Immature natural killer cell (primary cell): ENCODE measurements at regions not wholly inside any gene's neighbourhood (a gene's known extent, or its start where the extent isn't known, plus 50 kb on each side); places are given as distances from the start of the nearest gene placed in this dataset.

Experiments
- DNase-seq, 3 donors: peaks; one replicate each; pipeline ENCODE4 v3.0.0; 2022; ENCODE audit warnings: mixed read lengths in 1 of 3
- H3K27ac Mint-ChIP-seq, 6 donors: one replicate each; pipeline ENCODE4 v1.8.0; 2020; ENCODE audit warnings: mixed read lengths in 6 of 6, mild to moderate bottlenecking in 5 of 6, inconsistent platforms in 4 of 6, moderate library complexity in 3 of 6
- H3K27me3 Mint-ChIP-seq, 3 donors: one replicate each; pipeline ENCODE4 v1.8.0; 2020 to 2021; ENCODE audit warnings: low read depth in 3 of 3, mild to moderate bottlenecking in 3 of 3, mixed read lengths in 3 of 3, moderate library complexity in 3 of 3, inconsistent platforms in 1 of 3
- H3K36me3 Mint-ChIP-seq, 3 donors: one replicate each; pipeline ENCODE4 v1.8.0; 2020; ENCODE audit warnings: mixed read lengths in 3 of 3, inconsistent platforms in 2 of 3, mild to moderate bottlenecking in 2 of 3
- H3K4me1 Mint-ChIP-seq, 2 donors: one replicate each; pipeline ENCODE4 v1.8.0; 2020; ENCODE audit warnings: inconsistent platforms in 2 of 2, mild to moderate bottlenecking in 2 of 2, mixed read lengths in 2 of 2, moderate library complexity in 1 of 2
- H3K4me3 Mint-ChIP-seq, 5 donors: one replicate each; pipeline ENCODE4 v1.8.0; 2020; ENCODE audit warnings: mild to moderate bottlenecking in 5 of 5, mixed read lengths in 5 of 5, inconsistent platforms in 3 of 5, moderate library complexity in 3 of 5
- H3K9me3 Mint-ChIP-seq, 6 donors: one replicate each; pipeline ENCODE4 v1.8.0; 2020; ENCODE audit warnings: mild to moderate bottlenecking in 6 of 6, mixed read lengths in 6 of 6, inconsistent platforms in 4 of 6, moderate library complexity in 3 of 6

DNA sequence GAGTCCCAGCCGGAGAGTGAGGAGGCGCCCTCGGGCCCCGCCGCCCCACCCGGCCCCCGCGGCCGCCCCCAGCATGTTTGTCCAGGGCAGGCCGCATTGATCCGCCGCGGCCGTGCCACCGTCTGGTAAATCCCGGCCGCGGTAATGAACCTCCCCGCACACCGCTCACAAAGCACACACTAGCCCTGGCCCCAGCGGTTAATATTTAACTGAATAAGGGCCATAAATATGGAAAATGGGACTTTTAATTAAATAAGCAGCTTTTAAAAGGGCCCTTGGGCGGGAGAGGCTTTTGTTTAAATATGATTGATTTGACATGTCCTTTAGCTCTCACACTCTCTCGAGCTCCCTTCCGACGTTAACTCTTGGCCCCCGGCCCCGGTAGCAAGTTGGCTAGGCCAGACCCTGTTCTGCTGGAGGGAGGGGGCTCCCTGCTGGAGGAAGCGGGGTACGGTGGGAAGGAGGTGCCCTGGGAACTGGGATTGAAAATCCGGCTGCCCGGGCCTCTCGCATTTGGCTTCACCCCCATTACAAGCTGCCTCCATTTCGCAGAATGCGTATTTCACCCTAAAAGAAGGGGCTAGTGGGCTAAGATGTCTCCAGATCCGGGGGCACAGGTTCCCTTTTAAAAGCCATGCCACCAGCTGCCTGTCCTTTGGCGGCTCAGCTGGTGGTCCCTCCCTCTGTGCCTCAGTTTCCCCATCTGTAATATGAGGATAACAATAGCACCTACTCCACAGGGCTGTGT lies 199.8 kb downstream of the RBM19 start:
- Mint-ChIP-seq H3K36me3 (no peaks in the 10 kb centered on the region), H3K4me3 (no peak overlapping the region), H3K9me3 (no peaks in the 10 kb centered on the region), H3K27ac (no peak overlapping the region), H3K4me1 (no peaks in the 10 kb centered on the region), H3K27me3 (peaks cover 2 to 13% (median 3%) of the 10 kb centered on the region in 3 donors)
- DNase-seq, result no peak

DNA sequence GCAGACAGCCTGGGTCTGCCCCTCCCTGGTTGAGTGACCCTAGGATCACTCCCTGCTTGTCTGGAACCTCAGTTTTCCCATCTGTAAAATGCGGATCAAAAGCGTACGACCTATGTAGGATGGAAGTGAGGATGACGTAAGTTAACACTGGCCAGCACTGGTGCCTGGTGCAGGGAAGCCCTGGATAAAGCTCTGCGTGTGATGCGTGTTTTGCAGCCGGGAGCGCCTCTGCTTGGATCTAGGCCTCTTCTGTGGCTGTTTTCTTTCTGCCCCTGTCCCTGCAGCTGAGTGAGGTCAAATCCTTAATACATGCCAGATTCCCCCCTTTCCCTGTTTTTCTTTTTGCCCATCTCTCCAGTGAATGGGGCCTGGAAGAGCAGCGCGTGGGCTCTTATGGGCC lies 201.5 kb downstream of the RBM19 start:
- no peak for DNase-seq
- H3K9me3 Mint-ChIP-seq, result no peaks in the 10 kb centered on the region
- no peaks in the 10 kb centered on the region for H3K36me3 Mint-ChIP-seq
- no peak overlapping the region for H3K4me3 Mint-ChIP-seq
- no peaks in the 10 kb centered on the region for H3K4me1 Mint-ChIP-seq
- peaks cover 5 to 16% (median 5%) of the 10 kb centered on the region in 3 donors for H3K27me3 Mint-ChIP-seq
- H3K27ac Mint-ChIP-seq, result no peak overlapping the region

DNA sequence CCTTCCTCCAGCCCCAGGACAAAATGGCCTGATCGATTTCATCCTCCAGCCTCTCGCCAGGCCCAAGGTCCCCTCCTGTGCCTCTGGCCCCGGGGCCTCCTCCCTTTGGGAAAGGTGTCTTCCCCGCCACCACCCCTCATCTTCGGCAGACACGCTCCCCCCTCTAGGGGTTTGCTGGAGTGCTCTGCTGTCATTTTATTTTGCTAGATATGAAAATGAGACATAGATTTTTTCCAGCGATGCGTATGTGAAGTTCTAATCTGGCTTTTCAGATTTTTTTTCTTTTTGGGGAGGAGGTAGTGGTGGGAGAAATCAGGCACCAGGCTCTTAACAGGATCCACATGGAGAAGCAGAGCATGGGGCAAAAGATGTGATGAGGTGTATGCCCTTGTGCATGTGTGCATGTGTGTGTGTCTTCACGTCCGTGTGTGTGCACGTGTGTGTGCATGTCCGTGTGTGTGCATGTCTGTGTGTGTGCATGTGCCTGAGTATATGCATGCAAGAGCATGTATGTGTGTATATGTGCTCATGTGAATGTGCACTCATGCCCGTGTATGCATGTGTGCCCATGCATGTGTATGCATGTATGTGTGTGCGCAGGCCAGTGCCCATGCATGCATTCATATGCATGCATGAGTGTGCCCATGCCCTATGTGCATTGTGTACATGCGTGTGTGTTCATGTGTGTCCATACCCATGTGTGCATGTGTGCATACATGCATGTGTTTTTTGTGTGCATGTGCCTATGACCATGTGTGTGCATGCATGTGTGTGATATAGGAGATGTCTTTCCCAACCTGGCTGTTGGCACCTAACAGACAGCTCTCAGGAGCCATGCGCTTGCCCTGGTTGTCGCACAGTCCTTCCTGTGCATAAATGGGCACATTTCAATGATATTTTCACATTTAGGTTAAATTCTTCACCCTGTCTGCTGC lies 203.0 kb downstream of the RBM19 start:
- Mint-ChIP-seq H3K27me3 (peaks cover 5 to 19% (median 5%) of the 10 kb centered on the region in 3 donors), H3K4me3 (no peak overlapping the region), H3K9me3 (no peaks in the 10 kb centered on the region), H3K4me1 (no peaks in the 10 kb centered on the region), H3K27ac (no peak overlapping the region), H3K36me3 (no peaks in the 10 kb centered on the region)
- DNase-seq, result no peak

DNA sequence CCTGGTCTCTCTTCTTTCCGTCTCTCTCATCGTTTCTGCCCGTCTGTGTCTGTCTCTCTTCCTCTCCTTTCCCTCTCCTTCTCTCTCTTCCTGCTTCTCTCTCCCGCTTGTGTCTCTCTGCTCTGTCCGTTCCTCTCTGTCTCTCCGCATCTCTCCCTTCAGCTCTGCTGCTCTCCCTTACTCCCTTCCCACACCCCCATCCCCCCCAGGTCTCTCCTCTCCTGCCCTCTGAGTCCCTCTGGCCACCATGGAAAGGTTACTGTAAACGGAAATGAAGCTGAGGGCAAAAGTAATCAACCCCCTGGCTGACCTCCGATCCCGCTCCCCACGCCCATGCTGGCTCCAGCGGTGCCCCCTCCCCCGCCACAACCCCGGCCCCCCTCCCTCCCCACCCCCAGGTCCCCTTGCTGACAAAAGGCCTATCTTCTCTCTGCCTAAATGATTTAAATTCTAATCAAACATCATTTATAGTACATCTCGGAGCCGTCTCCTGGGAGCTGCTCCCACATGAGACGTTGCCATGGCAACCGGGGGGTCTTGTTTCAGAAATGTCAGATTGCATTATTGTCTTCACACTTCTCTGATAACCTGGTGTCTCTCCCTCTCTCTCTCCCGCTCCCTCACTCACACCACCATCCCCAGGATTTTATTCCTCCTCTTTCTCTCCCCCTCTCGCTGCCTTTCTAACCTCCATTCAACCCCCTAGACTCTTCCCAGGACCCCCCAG lies 203.8 kb downstream of the RBM19 start:
- Mint-ChIP-seq H3K27me3 (peaks cover 5 to 19% (median 5%) of the 10 kb centered on the region in 3 donors), H3K36me3 (no peaks in the 10 kb centered on the region), H3K4me1 (no peaks in the 10 kb centered on the region), H3K4me3 (no peak overlapping the region), H3K9me3 (no peaks in the 10 kb centered on the region), H3K27ac (peak overlapping the region in 2 of 6 donors; percentile 59 to 69)
- DNase-seq, result no peak

DNA sequence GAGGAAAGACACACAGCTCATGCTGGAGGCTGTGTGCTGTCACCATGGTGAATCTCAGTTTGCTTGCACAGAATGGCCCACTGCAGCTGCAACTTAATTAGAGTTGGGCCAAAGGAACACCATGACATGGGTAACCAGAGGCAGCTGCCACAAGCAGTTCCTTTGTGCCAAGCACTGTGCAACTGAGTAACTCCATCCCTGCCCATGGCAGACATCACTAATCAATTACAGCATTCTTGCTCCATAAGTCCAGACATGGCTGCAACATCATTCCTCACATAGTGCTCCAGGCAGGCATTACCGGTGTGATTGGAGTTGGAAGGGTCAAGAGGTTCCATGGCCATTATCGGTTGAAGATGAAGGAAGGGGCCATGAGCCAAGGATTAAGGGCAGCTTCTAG lies 207.0 kb downstream of the RBM19 start:
- Mint-ChIP-seq H3K27ac (no peak overlapping the region), H3K4me1 (no peaks in the 10 kb centered on the region), H3K36me3 (no peaks in the 10 kb centered on the region), H3K9me3 (no peaks in the 10 kb centered on the region), H3K27me3 (peaks cover 3 to 21% (median 5%) of the 10 kb centered on the region in 3 donors), H3K4me3 (no peak overlapping the region)
- DNase-seq, result no peak

DNA sequence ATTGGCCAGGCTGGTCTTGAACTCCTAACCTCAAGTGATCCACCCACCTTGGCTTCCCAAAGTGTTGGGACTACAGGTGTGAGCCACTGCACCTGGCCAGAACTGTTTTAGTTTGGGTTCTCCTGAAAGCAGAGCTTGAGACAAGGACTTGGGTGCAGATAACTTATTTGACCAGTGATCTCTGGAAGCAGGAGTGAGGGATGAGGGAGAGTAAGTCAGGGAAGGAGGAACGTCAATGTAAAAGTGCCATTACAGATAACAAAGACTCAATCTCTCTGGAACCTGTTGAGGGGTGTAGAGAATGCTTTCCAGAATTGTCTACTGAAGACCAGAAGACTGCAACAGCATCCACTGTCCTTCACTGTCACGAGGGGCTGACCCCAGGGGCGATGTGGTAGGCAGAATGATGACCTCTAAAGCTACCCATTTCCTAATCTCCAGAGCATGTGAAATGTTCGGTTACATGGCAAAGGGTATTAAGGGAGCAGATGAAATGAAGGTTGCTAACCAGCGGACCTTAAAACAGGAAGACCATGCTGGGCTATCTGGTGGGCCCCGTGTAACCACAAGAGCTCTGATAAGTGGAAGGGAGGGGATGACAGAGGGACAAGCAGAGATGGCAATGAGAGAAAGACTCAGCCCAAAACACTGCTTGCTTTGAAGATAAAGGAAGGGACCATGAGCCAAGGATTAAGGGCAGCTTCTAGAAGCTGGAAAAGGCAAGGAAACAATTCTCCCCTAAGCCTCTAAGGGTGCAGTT lies 207.8 kb downstream of the RBM19 start:
- H3K9me3 Mint-ChIP-seq, result no peaks in the 10 kb centered on the region
- no peak for DNase-seq
- no peaks in the 10 kb centered on the region for H3K36me3 Mint-ChIP-seq
- peaks cover 2 to 18% (median 3%) of the 10 kb centered on the region in 3 donors for H3K27me3 Mint-ChIP-seq
- H3K4me1 Mint-ChIP-seq, result no peaks in the 10 kb centered on the region
- no peak overlapping the region for H3K27ac Mint-ChIP-seq
- no peak overlapping the region for H3K4me3 Mint-ChIP-seq

DNA sequence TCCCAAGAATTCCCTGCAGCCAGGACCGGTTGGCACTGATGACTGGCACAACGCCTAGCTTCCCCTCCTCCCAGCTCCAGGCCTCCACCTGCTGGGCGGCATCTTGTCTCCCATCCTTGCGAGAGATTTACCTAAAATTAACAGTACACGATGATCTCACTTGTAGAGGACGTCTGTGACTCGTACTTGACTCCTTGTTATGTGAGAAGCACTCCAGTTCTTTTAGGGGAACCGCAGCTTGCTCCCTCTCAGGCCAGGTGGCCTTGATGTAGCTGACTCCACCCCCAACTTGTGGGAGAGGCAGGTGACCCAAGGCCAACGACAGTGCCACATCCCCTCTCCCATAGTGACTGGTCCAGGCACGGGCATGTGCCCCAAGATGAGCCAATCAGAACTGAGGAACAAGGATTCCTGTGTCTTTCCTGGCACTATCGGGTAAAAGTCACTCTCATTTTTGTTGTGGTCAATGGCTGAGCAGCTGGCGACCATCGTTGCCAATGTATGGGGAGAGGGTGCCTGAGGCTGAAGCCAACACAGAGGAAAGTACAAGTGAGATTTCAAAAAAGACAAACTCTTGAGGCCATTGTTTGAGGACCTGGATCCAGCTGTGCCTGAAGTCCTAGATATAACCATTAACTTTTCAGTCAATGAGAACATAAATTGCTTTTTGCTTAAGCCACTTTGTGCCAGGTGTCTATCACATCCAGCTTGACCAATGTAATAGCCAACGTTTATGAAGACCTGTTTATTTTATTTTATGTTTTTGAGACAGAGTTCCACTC lies 208.7 kb downstream of the RBM19 start:
- Mint-ChIP-seq H3K4me1 (no peaks in the 10 kb centered on the region), H3K36me3 (no peaks in the 10 kb centered on the region), H3K4me3 (no peak overlapping the region), H3K27ac (no peak overlapping the region), H3K9me3 (no peaks in the 10 kb centered on the region), H3K27me3 (peaks cover 3 to 13% (median 3%) of the 10 kb centered on the region in 3 donors)
- no peak for DNase-seq

DNA sequence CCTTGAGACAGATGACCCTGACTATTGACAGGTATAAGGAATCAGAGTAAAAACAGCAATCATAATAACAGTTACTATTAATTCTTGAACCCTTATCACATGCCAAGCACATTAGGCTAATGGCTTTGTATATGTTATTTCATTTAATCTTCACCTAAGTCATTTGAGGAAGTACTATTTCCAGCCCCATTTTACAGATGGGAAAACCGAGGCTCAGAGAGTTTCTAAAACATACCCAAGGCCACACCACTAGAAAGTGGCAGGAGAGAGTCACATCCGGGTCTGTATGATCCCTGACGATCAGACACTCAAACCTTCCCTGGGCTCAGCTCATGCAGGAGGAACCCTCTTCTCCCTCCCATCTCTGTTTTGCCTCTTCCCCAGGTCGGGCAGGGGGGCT lies 209.5 kb downstream of the RBM19 start:
- Mint-ChIP-seq H3K4me1 (no peaks in the 10 kb centered on the region), H3K27me3 (peaks cover 3 to 14% (median 3%) of the 10 kb centered on the region in 3 donors), H3K36me3 (no peaks in the 10 kb centered on the region), H3K4me3 (no peak overlapping the region), H3K27ac (no peak overlapping the region), H3K9me3 (no peaks in the 10 kb centered on the region)
- no peak for DNase-seq

DNA sequence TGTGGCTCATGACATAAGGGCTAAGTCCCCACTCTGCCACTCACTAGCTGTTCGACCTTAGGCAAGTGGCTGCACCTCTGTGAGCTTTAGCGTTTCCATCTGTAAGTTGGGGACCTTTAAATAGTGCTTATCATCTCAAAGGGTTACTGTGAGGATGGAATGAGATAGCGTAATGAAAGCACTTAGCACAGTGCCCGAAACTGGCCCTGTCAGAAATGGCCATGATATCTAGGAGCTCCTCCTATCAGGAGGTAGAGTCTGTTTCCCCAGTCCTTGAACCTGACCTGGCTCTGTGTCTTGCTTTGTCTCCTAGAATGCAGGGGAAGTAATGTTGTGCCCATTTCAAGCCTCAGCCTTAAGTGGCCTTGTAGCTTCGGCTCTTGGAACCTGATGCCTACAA lies 211.0 kb downstream of the RBM19 start:
- Mint-ChIP-seq H3K4me1 (no peaks in the 10 kb centered on the region), H3K9me3 (no peaks in the 10 kb centered on the region), H3K36me3 (no peaks in the 10 kb centered on the region), H3K27ac (no peak overlapping the region), H3K4me3 (no peak overlapping the region), H3K27me3 (peaks cover 0 to 12% (median 1%) of the 10 kb centered on the region in 3 donors)
- DNase-seq, result no peak

DNA sequence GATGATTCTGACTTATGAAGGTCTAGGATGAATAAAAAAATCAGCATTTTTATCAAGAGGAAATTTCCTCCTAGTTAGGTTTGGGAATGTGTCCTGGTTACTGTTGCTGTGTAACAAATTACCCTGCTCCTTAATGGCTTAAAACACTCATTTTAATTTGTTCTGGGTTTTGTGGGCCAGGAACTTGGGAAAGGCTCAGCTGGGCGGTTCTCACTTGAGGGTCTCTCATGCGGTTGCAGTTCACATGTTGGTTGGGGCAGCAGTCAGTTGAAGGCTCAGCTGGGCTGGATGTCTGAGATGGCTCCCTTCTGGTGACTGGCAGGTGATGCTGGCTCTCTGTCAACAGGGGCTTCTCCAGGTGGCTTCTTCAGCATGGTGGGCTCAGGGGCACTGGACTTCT lies 214.6 kb downstream of the RBM19 start:
- no peak overlapping the region for H3K4me3 Mint-ChIP-seq
- H3K27ac Mint-ChIP-seq, result no peak overlapping the region
- no peaks in the 10 kb centered on the region for H3K36me3 Mint-ChIP-seq
- peaks cover 1 to 8% (median 2%) of the 10 kb centered on the region in 3 donors for H3K27me3 Mint-ChIP-seq
- no peak for DNase-seq
- H3K9me3 Mint-ChIP-seq, result no peaks in the 10 kb centered on the region
- H3K4me1 Mint-ChIP-seq, result no peaks in the 10 kb centered on the region

DNA sequence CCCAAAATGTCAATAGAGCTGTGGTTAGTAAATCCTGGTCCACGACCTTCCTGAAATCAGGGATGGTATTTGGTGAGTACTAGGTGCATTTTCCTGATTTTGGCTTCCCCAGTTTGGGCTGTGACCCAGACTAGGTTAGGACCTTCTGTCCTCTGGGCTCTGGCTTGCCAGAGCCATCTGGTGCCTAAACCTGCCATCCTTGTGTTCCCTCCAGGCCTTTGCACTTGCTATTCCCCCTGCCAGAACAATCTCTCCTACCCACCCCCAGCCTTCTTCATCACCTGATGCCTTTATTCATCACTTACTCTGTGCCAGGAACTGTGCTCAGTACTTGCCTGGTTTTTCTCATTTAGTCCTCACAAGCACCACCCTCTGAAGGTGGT lies 216.7 kb downstream of the RBM19 start:
- H3K4me1 Mint-ChIP-seq, result no peaks in the 10 kb centered on the region
- no peak overlapping the region for H3K4me3 Mint-ChIP-seq
- H3K9me3 Mint-ChIP-seq, result no peaks in the 10 kb centered on the region
- peaks cover 1 to 6% (median 2%) of the 10 kb centered on the region in 3 donors for H3K27me3 Mint-ChIP-seq
- H3K36me3 Mint-ChIP-seq, result no peaks in the 10 kb centered on the region
- DNase-seq, result no peak
- no peak overlapping the region for H3K27ac Mint-ChIP-seq

DNA sequence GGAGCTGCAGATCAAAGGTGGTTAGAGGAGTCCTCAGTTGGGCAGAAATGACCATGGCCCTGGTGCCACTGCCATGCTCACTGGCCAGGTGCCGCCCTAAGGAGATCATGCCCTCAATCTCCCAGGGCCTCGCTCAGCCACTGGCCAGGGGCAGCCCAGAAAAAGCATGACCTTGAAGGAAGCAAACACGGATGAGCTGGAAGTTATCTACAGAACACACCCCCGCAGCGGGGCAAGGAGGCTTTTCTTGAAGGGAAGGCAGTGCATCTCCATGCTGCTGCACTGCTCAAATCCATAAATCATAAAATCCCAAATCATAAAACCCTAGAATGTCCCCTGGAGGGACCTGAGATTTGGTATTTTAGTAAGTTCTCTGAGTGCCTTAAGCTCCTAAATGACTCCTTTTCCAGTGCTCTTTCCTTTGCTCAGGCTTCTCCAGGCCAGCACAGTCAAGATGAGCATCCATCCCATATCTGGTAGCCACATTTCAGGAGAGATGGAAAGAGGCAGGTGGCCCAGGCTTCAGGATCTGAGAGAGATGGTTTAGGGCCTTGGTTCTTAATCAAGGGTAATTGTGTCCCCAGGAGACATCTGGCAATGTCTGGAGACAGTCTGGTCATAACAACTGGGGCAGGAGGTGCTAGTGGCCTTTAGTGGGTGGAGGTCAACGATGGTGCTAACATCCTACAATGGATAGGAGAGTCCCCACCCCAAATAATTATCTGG lies 217.3 kb downstream of the RBM19 start:
- H3K9me3 Mint-ChIP-seq, result no peaks in the 10 kb centered on the region
- H3K36me3 Mint-ChIP-seq, result no peaks in the 10 kb centered on the region
- no peak overlapping the region for H3K4me3 Mint-ChIP-seq
- H3K4me1 Mint-ChIP-seq, result no peaks in the 10 kb centered on the region
- peaks cover 1 to 6% (median 2%) of the 10 kb centered on the region in 3 donors for H3K27me3 Mint-ChIP-seq
- no peak for DNase-seq
- no peak overlapping the region for H3K27ac Mint-ChIP-seq
